Stimulated activated CD4-positive, alpha-beta T cell treated with anti-CD3 and anti-CD28 coated beads, Interleukin-12 subunit alpha, Interleukin-12 subunit beta, amount 100 ng/mL, for 24 hours (primary cell): ENCODE measurements at regions not wholly inside any gene's neighbourhood (a gene's known extent, or its start where the extent isn't known, plus 50 kb on each side); places are given as distances from the start of the nearest gene placed in this dataset.

Source experiments
- DNase-seq, 2 experiments: peaks; one replicate each; pipeline ENCODE4 v3.0.0-alpha.2; 2020; ENCODE audit warnings: low read depth in 2 of 2

DNA sequence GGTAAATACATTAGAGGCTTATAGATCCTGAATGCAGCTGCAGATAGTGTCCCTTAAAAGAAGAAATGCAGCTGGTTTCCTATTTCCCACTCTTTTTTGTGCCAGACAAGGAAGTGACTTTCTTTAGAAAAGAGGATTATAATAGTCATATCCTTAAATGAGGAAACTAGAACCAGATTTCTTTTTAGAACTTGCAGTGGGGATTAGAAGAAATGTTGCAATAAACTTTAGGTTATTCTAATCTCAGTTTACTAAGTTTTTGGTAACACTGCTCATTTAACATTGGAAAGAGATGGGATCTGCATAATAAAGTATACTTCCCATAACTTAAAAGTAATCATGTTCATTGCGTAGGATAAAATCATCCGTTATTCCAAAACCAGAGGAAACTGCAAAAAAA is 101.9 kb downstream of the SLIT2 start:
- no peak for DNase-seq

DNA sequence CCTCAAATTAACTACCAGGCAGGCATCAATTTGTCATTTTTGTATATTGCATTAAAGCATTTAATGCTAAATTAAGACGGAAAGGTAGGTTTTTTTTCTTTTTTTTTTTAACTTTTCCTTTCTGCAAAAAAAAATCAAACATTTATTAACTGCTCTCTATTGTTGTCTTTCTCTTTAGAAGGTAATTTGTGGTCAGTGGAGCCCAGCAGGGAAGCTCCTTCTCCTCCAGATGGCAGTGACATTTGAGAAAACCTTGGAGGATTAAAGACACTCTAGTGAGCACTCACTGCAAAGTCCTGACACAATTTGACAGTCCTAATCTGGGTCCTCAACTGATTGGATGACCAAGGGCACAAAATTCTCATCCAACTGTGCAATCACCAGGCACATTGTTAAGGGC is 102.4 kb downstream of the SLIT2 start:
- no peak for DNase-seq

DNA sequence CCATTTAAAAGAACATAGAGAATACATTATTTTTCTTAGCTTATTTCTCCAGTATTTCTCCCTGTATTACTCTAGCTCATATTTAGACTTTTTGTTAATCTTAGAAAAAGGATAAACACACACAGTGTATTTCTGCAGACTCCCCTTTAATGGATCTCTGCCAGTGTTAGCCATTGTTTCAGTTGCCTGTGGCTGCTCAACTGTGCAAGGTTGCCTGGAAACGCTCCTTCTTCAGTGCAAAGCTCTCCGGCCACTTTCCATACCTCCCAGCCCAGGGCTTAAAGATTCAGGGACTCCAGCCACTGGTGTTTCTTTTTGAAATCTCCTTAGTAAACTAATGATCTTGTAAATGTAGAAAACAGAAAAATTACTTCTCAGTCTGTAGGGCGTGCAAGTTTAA is 104.9 kb downstream of the SLIT2 start:
- no peak for DNase-seq

DNA sequence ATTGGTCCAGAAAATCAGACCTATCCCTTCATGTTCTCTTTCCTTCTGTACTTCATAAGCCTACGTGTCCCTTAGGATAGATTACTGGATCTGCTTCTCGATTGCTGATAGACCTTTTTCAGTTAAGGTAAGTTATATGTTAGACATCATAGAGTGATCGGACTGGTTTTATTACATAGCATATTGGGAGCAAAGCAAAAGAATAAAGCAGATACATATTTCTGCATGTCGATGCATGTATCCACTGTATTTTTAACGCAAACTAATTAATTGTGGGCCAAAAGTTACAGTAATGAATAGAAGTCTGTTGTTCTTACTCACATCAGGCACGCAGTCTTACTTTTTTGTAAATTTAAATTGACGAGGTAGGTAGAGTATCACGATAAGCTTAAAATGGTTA is 106.4 kb downstream of the SLIT2 start:
- DNase-seq = no peak

DNA sequence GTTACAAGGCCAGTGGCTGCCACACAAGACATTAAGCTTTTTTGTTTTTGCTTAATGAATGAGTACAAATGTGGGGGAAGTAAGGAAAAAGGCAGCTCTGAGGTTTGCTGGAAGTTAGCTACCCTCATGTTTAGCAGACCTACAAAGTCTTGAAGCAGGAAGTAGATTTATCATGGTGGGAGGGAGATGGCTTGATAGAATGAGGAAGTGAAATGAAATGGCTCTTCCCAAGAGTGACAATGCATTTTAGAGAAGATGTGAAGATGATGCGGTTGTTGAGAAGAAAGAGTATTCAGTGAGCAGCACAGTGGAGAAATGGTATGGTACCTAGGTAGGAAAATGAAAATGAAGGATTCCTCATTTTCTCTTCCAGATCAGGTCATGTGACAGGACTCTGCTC is 108.0 kb downstream of the SLIT2 start:
- DNase-seq = no peak

DNA sequence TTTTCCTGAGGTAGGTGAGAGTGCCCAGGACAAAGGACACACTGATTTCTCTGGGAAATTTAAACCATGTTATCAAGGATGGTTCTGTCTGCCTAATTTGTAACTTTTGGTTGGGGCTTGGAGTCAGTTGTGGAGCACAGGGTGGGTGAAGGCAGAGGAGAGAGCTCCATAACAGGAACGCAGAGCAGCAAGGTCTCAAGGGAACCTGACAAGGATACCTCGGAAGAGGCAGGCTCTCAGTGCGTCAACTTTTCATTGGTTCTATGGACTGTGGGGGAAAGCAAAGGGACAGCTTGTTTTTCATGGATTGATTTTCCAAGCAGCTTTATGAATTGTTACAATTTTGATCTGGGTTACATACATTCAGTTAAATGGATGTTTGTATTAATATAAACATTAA is 110.4 kb downstream of the SLIT2 start:
- DNase-seq = no peak

DNA sequence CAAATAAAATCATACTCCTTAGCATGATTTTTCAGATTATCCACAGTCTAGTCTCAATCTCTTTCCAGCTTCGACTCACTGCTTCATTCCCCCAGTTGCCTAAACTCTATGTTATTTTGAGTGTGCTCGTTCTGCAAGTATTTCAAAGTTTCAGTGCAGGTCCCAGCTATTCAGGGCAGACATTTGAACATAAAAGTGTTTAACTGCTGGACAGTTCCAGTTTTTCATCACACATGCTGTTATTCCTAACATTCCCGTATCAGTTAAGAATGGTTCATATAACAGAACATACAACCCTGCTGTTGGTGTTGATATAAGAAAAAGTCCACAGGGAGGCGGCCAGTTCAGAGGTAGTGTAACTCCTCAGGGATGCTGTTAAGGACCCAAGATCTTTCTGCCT is 113.3 kb downstream of the SLIT2 start:
- DNase-seq = no peak

DNA sequence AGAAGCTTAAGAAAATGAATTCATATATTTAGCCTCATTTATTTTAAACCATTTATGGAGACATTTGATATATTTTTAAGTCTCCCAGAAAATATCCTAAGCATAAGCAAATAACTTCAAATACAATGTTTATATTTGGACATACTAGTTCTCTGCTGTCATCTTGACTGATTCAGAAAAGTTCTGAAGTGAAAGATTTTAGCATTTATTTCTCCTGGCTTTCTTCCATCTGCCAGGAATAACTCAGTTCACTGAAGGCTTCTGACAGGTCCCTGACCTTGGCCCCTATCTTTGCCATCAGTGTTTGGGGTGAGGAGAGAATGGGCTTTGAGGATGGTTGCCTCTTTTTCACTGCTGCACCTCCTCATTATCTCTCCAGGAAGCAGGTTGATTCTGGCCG is 115.7 kb downstream of the SLIT2 start:
- no peak for DNase-seq

DNA sequence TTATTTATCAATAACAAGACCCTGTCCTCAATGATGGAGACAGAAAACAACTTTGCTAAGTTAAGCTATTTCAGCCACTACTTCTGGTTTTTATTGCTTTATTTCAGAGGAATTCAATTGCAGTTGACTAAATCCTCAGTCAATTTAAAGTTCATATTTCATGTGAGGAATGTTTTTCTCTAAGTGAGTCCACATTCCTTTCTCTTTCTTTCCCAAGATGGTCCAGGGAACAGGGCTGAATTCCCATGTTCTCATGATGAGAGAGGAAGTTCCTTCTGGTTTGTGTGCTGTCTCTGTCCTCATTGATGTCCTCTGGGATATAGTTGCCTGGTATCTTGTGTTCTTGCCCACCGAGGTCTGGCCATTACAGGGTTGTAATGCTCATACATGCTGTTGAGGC is 117.2 kb downstream of the SLIT2 start:
- DNase-seq = no peak

DNA sequence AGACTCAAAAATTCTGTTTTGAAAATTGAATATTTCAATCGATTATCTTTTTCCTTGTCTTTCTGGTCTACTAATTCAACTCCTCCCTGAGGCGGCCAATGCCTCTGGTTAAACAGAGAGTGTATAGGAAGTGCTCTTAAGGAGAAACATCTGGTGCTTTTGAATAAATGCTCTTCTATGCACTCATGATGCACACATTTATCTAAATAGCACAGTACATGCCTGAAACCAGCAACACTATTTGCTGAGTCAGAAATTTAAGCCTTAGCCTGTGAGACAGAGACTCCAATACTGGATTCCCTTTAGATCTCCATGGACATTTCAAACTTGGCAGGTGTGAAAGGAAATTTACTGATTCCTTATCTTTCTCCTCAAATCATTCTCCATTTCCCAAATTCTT is 118.6 kb downstream of the SLIT2 start:
- no peak for DNase-seq

DNA sequence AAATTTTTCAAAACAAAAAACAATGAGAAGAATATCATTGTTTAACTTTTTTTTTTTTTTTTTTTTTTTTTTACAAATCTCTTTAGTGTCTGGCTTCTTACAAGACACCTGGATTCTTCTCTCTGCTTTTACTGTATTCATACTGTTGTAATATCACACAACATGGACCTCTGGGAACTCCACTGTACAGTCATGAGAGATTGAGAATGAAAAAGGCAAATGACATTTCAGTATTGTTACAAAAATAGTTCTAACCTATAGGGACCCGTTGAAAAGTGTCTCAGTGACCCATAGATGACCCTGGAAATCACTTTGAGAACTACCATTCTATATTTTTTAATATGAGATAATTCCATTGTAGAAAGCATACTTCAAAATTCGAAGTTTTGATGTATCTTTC is 124.4 kb downstream of the SLIT2 start:
- no peak for DNase-seq

DNA sequence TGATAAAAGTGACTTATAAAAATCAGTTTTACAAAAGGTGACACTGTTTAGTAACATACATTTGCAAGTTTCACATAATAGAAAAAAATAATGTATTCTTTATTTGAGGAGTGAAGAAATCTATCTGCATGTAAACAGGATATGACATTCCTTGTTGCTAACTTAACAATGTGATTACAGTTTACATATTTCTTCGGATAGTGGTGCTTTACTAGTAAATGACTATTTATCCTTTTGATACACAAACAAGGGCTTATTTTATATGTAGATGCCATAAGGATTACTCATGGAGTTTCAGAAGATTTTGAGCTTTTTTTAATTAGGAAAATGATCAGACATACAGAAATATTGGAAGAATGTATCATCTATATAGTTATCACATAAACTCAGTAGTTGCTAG is 126.5 kb downstream of the SLIT2 start:
- no peak for DNase-seq

DNA sequence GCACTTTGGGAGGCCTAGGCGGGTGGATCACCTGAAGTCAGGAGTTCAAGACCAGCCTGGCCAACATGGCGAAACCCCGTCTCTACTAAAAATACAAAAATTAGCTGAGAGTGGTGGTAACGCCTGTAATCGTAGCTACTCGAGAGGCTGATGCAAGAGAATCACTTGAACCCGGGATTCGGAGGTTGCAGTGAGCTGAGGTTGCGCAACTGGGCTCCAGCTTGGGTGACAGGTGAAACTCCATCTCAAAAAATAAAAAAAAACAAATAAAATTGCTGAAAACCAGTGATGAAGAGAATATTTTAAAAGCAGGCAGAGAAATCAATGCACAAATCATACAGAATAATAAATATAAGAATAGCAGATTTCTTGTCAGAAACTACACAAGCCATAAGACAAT is 129.3 kb downstream of the SLIT2 start:
- DNase-seq = no peak

DNA sequence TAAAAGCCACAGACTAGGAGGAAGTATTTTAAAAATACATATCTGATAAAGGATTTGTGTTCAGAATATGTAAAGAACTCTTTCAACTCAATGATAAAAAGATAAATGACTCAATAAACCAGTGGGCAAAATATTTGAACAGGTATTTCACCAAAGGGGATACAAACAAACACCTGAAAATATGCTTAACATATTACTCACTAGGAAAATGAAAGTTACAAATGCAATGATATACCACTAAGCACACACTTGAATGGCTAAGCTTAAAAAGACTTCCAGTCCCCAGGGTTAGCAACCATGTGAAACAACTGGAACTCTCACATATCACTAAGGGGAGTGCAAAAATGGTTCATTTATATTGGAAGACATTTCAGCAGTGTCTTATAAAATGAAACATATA is 131.6 kb downstream of the SLIT2 start:
- DNase-seq = no peak

DNA sequence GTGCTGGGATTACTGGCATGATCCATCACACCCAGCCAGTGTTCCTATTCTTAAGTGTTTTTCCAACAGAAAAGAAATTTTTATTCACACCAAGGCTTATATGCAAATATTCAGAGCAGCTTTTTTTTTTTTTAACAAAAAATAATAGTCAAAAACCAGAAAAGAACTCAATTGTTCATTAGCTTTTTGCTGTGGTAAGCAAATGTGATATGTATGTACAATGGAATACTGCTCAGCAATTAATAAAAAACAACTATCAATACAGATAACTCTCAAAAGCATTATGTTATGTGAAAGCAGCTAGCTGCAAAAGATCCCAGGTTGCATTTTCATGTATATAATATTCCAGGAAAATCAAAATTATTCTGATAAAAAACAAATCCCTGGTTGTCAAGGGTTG is 132.3 kb downstream of the SLIT2 start:
- DNase-seq = no peak

DNA sequence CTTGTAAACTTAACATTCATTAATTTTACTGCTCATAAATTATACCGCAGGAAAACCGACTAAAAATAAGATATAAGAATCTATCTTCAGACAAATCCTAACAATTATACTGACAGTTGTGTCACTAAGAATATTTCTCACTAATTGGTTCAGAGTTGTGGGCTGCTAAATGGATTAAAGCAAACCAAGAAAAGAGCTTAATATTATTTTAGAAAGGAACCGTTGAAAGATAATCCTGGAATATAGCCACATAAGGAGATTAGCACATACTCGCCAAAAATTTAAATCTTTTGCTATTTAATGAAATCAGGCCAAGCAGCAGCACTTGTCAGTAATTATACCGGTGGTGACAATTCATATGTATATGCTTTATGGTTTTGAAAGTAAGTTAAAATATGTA is 132.8 kb downstream of the SLIT2 start:
- DNase-seq = no peak

DNA sequence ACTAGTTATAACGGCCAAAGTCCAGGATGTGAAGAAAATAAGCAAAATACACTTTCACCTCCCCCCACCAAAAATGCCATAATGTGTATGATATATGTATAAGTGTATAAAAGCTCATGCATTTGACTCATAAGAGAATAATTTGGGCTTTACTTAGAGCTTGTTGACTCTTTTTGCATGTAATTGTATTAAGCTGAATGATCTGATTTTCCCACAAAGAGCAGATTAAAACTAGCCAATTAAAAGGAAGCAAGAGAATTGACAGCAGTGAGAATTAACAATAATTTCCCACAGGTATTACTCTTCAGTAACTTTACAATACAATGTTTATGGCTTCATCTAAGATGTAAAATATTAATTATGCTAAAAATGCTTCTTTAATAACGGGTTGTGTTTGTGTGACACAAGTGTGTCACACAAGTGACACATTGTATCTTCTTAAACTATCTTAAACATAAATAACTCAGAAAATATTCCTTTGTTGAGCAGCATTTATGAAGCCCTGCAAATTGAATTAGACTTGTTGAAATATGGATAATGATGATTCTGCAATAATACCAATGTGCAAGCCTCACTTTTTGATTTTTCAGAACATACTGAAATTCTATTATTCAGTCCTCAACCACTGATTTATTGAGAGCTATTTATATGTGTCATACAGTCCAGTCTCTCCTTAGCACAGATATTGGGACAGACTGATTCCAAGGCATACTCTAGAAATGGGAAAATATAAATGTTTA is 134.5 kb downstream of the SLIT2 start:
- no peak for DNase-seq

DNA sequence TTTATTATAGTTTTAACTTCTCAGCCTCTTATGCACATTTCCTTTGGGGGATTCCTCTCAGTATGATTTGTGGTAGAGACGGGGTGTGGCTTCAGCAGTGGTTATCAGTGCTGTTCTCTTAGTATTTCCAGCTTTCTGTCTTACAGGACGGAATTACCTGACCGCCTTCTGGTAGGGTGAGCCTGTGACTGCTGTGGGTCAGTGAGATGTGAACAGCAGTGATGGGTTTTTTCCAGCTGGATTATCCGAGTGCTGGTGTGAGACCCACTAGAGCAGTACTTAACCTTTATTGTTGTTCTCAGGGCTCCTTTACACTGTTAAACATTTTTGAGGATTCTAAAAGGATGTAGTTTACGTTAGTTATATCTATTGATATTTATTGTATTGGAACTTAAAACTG is 135.2 kb downstream of the SLIT2 start:
- no peak for DNase-seq

DNA sequence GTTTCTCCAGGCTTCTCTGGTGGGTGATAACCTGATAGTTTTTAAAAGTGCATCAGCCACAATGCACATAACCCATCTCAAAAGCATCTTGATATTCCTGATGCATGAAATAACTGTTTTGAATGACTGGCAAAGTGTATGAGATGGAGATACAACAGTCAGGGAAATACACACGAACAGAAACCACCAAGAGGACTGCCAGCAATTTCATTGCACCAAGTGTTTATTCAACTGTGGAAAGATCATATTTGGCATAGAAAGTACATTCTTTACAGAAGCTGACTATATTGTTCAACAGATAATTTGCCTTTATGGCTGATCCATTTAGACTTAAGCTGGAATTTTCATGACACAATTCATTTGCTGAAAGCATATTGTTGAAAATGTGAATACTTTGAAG is 139.5 kb downstream of the SLIT2 start:
- no peak for DNase-seq

DNA sequence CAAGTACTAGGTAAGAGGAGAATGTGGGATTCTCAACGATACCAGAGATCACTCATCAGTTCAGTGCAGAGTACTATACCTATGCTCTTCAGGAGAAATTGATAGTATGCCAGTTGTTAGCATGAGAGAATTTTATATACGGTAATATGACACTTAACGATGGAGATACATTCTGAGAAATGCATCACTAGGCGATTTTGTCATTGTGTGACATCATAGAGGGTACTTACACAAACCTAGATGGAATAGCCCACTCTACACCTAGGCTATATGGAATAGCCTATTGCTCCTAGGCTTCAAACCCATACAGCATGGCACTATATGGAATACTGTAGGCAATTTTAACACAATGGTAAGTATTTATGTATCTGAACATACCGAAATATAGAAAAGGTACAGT is 140.2 kb downstream of the SLIT2 start:
- no peak for DNase-seq

DNA sequence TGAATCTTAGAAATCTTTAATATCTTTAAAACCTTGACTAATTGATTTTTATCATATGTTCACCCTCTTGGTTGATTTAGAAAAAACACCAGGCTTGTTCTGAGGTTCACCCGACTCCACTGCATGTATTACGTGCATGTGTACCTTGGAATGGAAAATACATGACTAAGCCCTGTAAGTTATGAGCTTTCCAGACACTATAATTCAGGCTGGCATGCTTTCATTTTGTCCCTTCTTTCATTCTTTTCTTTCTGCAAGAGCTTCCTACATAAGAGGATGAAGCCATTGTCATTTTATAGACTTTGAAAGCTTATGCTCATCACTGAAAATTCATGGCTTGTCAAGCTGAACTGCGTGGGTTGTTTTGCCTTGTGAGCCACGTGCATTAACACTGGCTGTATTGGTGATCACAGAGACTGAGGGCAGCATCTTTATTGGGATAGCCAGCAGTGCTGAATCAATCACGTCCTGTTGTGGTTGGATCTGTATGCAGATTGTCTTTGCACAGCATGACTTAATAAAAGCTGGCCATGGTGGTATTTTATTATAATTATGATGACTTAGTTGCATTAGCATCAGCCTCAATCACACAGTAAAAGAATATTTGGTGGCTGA is 141.9 kb downstream of the SLIT2 start:
- DNase-seq = no peak

DNA sequence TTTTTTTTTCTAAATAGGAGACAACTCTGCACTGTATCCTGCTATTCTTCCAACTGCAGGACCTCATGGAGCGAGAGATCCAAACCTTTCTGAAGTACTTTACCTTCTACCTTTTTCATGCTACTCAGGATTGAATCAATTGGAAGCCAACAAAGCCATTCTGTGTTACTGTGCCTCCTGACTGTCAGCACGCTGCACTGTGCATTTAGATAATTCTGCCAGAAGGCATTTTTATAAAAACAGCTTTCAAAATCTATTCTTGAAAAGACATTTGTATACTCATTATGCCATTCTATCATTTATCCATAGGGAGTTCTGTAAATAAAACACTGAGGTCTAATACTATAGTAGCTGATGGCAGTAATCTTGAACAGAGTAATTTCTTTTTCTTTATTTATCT is 142.8 kb downstream of the SLIT2 start:
- DNase-seq = no peak

DNA sequence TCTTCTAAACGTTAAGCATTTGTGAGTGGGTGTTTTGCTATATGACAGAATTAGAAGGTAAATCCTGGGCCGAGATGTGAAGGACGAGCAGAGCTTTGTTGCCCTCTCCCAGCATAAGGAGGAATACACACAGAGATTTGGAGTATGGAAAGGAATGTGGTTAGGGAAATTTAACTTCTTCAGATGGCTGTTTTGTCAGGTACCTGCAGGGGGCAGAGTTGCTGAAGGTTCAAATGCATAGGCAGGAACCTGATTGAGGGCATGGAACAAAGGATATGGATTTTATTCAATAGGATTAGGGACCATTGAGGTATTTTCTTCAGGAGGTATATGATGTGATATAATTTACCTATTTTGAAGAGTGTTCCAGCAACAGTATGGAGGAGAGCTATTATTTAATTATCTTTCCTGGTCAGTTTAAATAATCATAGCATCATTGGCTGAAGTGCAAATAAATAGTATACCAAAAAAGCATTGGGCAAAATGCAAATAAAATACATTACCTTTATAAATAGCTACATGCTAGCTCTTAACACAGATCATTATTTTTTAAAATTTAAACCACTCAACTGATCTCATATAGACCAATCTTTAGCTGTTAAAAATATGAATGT is 143.6 kb downstream of the SLIT2 start:
- DNase-seq = peak in 1 of 2 experiments; percentile 7

DNA sequence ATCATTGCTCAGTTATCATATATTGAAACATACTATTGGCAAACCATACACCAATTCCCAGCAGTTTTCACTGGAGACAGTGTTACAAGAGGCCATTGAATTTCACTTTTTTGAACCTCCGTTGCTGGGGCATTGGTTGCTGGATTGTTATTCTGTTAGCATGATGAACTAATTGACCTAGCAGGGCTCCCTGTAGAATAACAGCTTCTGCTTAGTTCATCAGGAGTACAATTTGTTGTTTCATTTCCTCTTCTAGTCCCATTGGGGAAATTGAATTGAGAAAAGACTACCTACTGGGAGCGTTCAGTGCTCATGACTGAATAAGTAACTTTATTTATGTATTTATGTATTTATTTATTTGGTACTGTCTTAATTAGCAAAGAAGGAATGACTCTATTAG is 151.6 kb downstream of the SLIT2 start:
- DNase-seq = no peak
